Esophagus (tissue), 2 donors: ENCODE measurements at regions not wholly inside any gene's neighbourhood (a gene's known extent, or its start where the extent isn't known, plus 50 kb on each side); places are given as distances from the start of the nearest gene placed in this dataset.

ENCODE experiments used
- H3K27ac ChIP-seq, 2 donors: one replicate each; pipeline ENCODE4 v1.5.1; 2013; ENCODE audit warnings: low read depth in 2 of 2, mild to moderate bottlenecking in 2 of 2, inconsistent platforms in 1 of 2, low read length in 1 of 2, moderate library complexity in 1 of 2
- H3K27me3 ChIP-seq, 2 donors: one replicate each; pipeline ENCODE4 v1.6.1; 2013; ENCODE audit warnings: low read length in 2 of 2, control low read depth in 1 of 2, mild to moderate bottlenecking in 1 of 2; ENCODE audit not compliant: insufficient read depth in 2 of 2, control insufficient read depth in 1 of 2
- H3K36me3 ChIP-seq, 2 donors: one replicate each; pipeline ENCODE4 v1.6.1; 2013; ENCODE audit warnings: low read length in 1 of 2; ENCODE audit not compliant: control insufficient read depth in 2 of 2, insufficient read depth in 2 of 2
- H3K4me1 ChIP-seq, 2 donors: one replicate each; pipeline ENCODE4 v1.6.1; 2013; ENCODE audit warnings: low read length in 1 of 2; ENCODE audit not compliant: control insufficient read depth in 2 of 2, insufficient read depth in 2 of 2
- H3K4me3 ChIP-seq, 2 donors: one replicate each; pipeline ENCODE4 v1.5.1; 2013; ENCODE audit warnings: low read length in 2 of 2, mild to moderate bottlenecking in 2 of 2, low read depth in 1 of 2, moderate library complexity in 1 of 2
- H3K9me3 ChIP-seq, 2 donors: one replicate each; pipeline ENCODE4 v1.6.1; 2013; ENCODE audit warnings: mild to moderate bottlenecking in 2 of 2, low read depth in 1 of 2, low read length in 1 of 2, moderate library complexity in 1 of 2; ENCODE audit not compliant: control insufficient read depth in 2 of 2, insufficient read depth in 1 of 2
- WGBS, 2 donors: extraction: QIAGEN DNeasy Blood & Tissue Kit; methylation state at CpG; one replicate each; pipeline ENCODE4 v1.1.7; 2013; 5-methylcytosine and 5-hydroxymethylcytosine counted together
- donor health status: healthy with polysubstance abuse.
- donor health status: Bipolar disorder and iron deficiency.

- H3K27me3 ChIP-seq = no peaks in the 10 kb centered on the region
- WGBS, 2 donors = 64 to 73% methylated on average over 2 of the region's 2 CpGs
- peak overlapping the region in 1 of 2 donors; percentile 4 for H3K27ac ChIP-seq
Observed at GRCh38 chr3:113132571-113132996, 78.8 kb upstream of the BOC start.

DNA sequence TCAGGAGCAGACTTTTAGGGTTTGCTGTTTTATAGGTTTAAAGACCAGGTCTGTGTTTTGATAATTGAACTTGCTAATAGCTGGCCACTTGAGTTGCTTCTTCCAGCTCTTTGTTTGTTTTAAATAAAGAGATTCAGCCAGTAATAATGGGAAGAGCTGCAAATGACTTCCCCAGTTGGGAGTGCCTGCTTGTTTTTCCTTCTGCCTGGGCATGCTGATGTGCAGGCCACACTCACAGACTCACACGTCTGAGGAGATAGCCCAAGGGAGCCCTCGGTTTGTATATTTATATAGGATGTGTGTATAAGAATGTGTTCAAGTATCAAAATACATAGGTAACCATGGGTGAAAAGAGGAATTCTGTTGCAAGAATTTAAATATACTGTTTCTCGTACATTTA, 78.2 kb upstream of the BOC start:
- peak overlapping the region in 1 of 2 donors; percentile 4 for H3K27ac ChIP-seq
- no peak overlapping the region for H3K4me3 ChIP-seq
- H3K4me1 ChIP-seq = no peaks in the 10 kb centered on the region
- H3K9me3 ChIP-seq = no peaks in the 10 kb centered on the region
- WGBS, 2 donors = 43 to 49% methylated on average over 3 of the region's 3 CpGs
- no peaks in the 10 kb centered on the region for H3K27me3 ChIP-seq
- H3K36me3 ChIP-seq = no peaks in the 10 kb centered on the region

More at GRCh38 chr3:113132571-113132996, 78.8 kb upstream of the BOC start:
- H3K9me3 ChIP-seq = no peaks in the 10 kb centered on the region
- no peaks in the 10 kb centered on the region for H3K4me1 ChIP-seq
- no peaks in the 10 kb centered on the region for H3K36me3 ChIP-seq
- H3K4me3 ChIP-seq = no peak overlapping the region

DNA sequence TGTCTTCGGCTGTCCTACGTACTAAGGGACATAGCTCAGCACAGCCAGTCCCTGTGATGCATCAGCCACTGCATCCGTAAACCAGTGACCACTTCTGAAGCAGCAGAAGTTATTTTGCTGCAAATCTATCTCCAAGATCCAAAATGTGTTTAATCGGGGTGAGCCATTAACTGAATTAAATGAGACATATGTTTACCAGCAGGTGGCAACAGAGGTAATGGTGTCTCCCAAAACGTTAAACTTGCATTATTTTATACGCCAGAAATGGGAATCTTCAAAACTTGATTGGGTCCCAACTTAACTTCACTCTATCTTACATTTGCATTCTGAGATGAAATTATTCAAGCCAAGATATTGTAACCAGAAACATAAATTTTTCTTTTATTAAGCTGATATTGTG, 75.3 kb upstream of the BOC start:
- Histone ChIP-seq H3K36me3 (no peaks in the 10 kb centered on the region), H3K9me3 (no peaks in the 10 kb centered on the region), H3K27me3 (no peaks in the 10 kb centered on the region), H3K4me1 (no peaks in the 10 kb centered on the region), H3K27ac (peak overlapping the region in 1 of 2 donors; percentile 36), H3K4me3 (no peak overlapping the region)
- WGBS, 2 donors = 27 to 30% methylated on average over 6 of the region's 6 CpGs

GRCh38 chr3:113136544-113136943, 74.8 kb upstream of the BOC start:
- no peak overlapping the region for H3K27ac ChIP-seq
- no peak overlapping the region for H3K4me3 ChIP-seq
- no peaks in the 10 kb centered on the region for H3K27me3 ChIP-seq
- no peaks in the 10 kb centered on the region for H3K9me3 ChIP-seq
- no peaks in the 10 kb centered on the region for H3K36me3 ChIP-seq
- no peaks in the 10 kb centered on the region for H3K4me1 ChIP-seq
- 92 to 94% methylated on average over 5 of the region's 5 CpGs for WGBS, 2 donors

- H3K4me1 ChIP-seq = peaks cover 0 to 2% of the 10 kb centered on the region in 2 donors
- no peaks in the 10 kb centered on the region for H3K9me3 ChIP-seq
- H3K36me3 ChIP-seq = no peaks in the 10 kb centered on the region
- H3K27ac ChIP-seq = no peak overlapping the region
- no peaks in the 10 kb centered on the region for H3K27me3 ChIP-seq
- 61 to 71% methylated on average over 6 of the region's 6 CpGs for WGBS, 2 donors
- H3K4me3 ChIP-seq = no peak overlapping the region
Observed at GRCh38 chr3:113138839-113139743, 72.3 kb upstream of the BOC start.

DNA sequence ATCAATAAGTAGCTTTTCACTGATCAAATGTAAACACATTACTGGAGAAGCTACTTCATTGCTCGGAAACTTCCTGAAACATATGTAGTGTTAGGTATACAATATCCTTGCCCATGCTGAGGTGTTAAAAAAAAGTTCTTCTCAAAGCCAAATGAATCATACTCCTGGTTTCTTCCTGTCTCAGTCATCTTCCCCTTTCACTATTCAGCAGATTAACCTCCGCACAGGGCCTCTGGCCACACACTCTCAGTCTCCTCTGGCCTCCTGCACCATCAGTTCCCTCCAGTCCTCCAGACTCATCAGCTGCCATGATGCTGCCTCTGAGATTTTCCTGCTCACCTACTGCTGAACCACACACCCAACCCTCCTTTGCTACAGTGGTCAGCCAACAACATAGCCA, 70.5 kb upstream of the BOC start:
- WGBS, 2 donors = 59 to 72% methylated on average over 2 of the region's 2 CpGs
- Histone ChIP-seq H3K27me3 (no peaks in the 10 kb centered on the region), H3K9me3 (no peaks in the 10 kb centered on the region), H3K4me1 (peaks cover 0 to 2% of the 10 kb centered on the region in 2 donors), H3K4me3 (no peak overlapping the region), H3K27ac (peak overlapping the region; percentile 70 to 77), H3K36me3 (no peaks in the 10 kb centered on the region)

- WGBS, 2 donors = 60 to 65% methylated on average over 2 of the region's 2 CpGs
- peaks cover 0 to 2% of the 10 kb centered on the region in 2 donors for H3K4me1 ChIP-seq
Observed at GRCh38 chr3:113141543-113141942, 69.8 kb upstream of the BOC start.

GRCh38 chr3:113142476-113142875, 68.9 kb upstream of the BOC start:
- H3K9me3 ChIP-seq = no peaks in the 10 kb centered on the region
- H3K4me3 ChIP-seq = no peak overlapping the region
- no peaks in the 10 kb centered on the region for H3K27me3 ChIP-seq
- peak overlapping the region; percentile 54 to 66 for H3K27ac ChIP-seq
- peaks cover 0 to 2% of the 10 kb centered on the region in 2 donors for H3K4me1 ChIP-seq
- no peaks in the 10 kb centered on the region for H3K36me3 ChIP-seq

More at GRCh38 chr3:113141543-113141942, 69.8 kb upstream of the BOC start:
- Histone ChIP-seq H3K27ac (peak overlapping the region in 1 of 2 donors; percentile 77), H3K27me3 (no peaks in the 10 kb centered on the region), H3K36me3 (no peaks in the 10 kb centered on the region), H3K9me3 (no peaks in the 10 kb centered on the region), H3K4me3 (no peak overlapping the region)

DNA sequence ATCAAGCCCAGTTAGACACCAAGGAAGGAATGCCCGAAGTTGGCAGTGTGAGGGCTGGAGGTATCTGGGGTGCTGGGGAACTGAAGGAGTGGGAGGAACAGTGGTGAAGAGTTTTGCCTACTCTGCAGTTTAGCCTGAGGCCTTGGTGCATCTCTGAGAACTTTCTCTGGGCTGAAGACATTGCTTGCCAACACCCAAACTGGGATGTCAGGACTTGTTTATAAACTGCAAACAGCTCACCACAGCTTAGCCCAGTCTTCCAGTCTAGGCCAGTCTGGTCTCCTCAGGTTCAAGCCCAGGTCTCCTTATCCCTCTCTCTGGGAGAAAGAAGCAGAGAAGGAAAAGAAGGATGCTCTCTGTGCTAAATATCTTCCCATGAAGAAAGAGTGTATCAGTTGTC, 68.0 kb upstream of the BOC start:
- 51 to 71% methylated on average over 1 of the region's 1 CpG for WGBS, 2 donors
- Histone ChIP-seq H3K27ac (peak overlapping the region; percentile 6 to 66), H3K4me1 (peaks cover 0 to 2% of the 10 kb centered on the region in 2 donors)

More for the DNA sequence above, 68.0 kb upstream of the BOC start:
- Histone ChIP-seq H3K4me3 (no peak overlapping the region), H3K27me3 (no peaks in the 10 kb centered on the region), H3K9me3 (no peaks in the 10 kb centered on the region), H3K36me3 (no peaks in the 10 kb centered on the region)
